AG09309 (cell line): ENCODE measurements at regions not wholly inside any gene's neighbourhood (a gene's known extent, or its start where the extent isn't known, plus 50 kb on each side); places are given as distances from the start of the nearest gene placed in this dataset.

Experiments used
- DNase-seq: peaks from one replicate; pipeline ENCODE4 v3.0.0-alpha.2; 2010; ENCODE audit warnings: low read depth
- H3K4me3 ChIP-seq: 2 replicates; pipeline ENCODE4 v1.5.1; 2011; ENCODE audit warnings: mild to moderate bottlenecking, low read depth, low read length, moderate library complexity; ENCODE audit not compliant: control insufficient read depth
- CTCF ChIP-seq: IDR thresholded peaks from 2 replicates; pipeline ENCODE4 v1.5.1; 2011; ENCODE audit warnings: mild to moderate bottlenecking, low read depth, low read length, inconsistent platforms; ENCODE audit not compliant: insufficient read depth, control insufficient read depth; ENCODE audit errors: missing control alignments

DNA sequence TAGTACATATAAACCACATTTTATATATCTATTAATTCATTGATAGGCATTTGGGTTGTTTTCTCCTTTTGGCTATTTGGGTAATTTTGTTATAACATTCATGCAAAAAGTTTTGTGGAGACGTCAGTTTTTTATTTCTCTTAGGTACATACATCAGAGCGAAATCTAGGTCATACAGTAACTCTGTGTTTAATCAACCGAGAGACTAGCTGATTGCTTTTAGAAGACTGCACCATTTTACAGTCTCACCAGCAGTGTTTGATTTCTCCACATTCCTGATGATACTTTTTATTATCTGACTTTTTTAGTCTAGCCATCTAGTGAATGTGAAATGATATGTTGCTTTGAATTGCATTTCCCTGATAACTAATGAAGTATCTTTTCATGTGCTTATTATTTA lies 1019.3 kb downstream of the NSUN3 start:
- DNase-seq = no peak
- H3K4me3 ChIP-seq = no peak overlapping the region
- no peak for TF ChIP-seq CTCF

DNA sequence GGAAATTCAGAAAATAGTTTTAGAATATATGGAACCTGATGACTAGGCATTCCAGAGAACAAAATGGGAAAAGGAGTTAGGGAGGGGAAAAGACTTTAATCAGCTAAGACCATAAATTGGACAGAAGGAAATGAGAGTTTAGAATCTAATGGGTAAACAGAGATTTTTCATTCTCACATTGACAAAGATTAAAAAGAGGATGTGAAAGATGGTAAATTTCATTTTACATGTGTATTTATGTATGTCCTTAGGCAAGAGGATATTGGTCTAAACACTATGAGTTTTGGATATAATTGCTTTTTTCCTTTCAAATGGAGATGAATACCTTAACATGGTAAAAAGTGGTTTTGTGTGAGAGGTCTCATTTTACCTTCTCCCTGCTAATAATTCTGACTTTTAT lies 1021.9 kb downstream of the NSUN3 start:
- TF ChIP-seq CTCF = no peak
- no peak for DNase-seq

GRCh38 chr3:95088464-95088863 lies 1025.6 kb downstream of the NSUN3 start:
- DNase-seq = no peak
- H3K4me3 ChIP-seq = no peak overlapping the region
- TF ChIP-seq CTCF = no peak

More for the DNA sequence above, 1021.9 kb downstream of the NSUN3 start:
- H3K4me3 ChIP-seq = no peak overlapping the region

DNA sequence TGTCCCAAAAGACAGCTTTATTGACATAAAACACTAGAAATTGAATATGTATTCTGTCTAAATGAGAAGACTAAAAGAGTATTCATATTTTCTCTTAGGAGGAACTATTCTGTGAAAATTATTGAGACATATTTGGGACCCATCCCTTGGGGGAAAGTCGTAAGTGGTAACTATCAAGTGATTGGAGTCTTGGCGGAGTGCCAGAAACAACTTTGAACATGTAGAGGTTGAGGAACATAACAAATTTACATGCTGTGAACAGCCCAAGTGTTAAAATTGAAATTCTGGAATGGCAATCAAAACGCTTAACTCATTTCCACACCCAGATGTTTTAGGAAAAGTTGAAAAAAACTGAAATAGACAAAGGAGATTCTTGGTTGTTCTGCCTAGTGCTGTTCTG lies 1034.6 kb downstream of the NSUN3 start:
- no peak for TF ChIP-seq CTCF
- DNase-seq = no peak
- H3K4me3 ChIP-seq = no peak overlapping the region

DNA sequence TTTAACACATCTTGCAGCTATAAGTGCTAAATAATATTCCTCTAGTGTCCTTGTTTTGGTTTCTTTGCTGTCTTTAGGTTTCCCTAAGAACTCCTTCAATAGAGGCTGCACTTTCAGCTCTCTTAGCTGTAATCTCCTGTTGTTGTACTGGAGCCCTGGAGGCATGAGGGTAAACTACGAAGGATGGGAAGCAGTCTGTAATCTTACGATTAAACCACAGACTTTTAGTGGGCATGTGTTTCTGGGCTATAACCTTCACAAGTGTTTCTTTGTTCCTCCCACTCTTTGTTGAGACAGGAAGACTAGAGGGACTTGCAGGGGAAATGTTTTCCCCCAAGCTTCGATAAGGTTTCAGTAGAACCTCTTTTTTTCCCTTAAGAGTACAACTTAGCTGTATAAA lies 1058.1 kb downstream of the NSUN3 start:
- no peak for TF ChIP-seq CTCF
- DNase-seq = no peak
- H3K4me3 ChIP-seq = no peak overlapping the region

GRCh38 chr3:95123104-95123503 lies 1060.2 kb downstream of the NSUN3 start:
- DNase-seq = no peak
- H3K4me3 ChIP-seq = no peak overlapping the region
- TF ChIP-seq CTCF = no peak
